CD4-positive, alpha-beta T cell treated with Interleukin-17A for 4 hours (primary cell): ENCODE measurements at regions not wholly inside any gene's neighbourhood (a gene's known extent, or its start where the extent isn't known, plus 50 kb on each side); places are given as distances from the start of the nearest gene placed in this dataset.

ENCODE experiments used
- DNase-seq: peaks from one replicate; pipeline ENCODE4 v3.0.0-alpha.2; 2020; ENCODE audit warnings: mixed read lengths

- no peak for DNase-seq
These were observed 73.9 kb upstream of the IFNG-AS1 start for GRCh38 chr12:67915335-67915851.

- DNase-seq, result no peak
These were observed 72.8 kb upstream of the IFNG-AS1 start for GRCh38 chr12:67916266-67916970.

- no peak for DNase-seq
These were observed 71.4 kb upstream of the IFNG-AS1 start for GRCh38 chr12:67917811-67918210.

- DNase-seq, result no peak
These were observed 70.8 kb upstream of the IFNG-AS1 start for GRCh38 chr12:67918441-67918840.

GRCh38 chr12:67919406-67919805 is 69.8 kb upstream of the IFNG-AS1 start:
- no peak for DNase-seq

- DNase-seq, result no peak
These were observed 68.8 kb upstream of the IFNG-AS1 start for GRCh38 chr12:67920413-67920812.

- no peak for DNase-seq
These were observed 68.0 kb upstream of the IFNG-AS1 start for GRCh38 chr12:67921286-67921685.

- no peak for DNase-seq
These were observed 67.0 kb upstream of the IFNG-AS1 start for GRCh38 chr12:67922245-67922644.

- DNase-seq, result no peak
These were observed 64.2 kb upstream of the IFNG-AS1 start for GRCh38 chr12:67925077-67925476.

GRCh38 chr12:67925552-67925951 is 63.7 kb upstream of the IFNG-AS1 start:
- DNase-seq, result no peak

GRCh38 chr12:67926063-67926462 is 63.2 kb upstream of the IFNG-AS1 start:
- no peak for DNase-seq

- DNase-seq, result no peak
These were observed 61.9 kb upstream of the IFNG-AS1 start for GRCh38 chr12:67927324-67927723.

- DNase-seq, result no peak
These were observed 61.4 kb upstream of the IFNG-AS1 start for GRCh38 chr12:67927815-67928214.

GRCh38 chr12:67928621-67929383 is 60.4 kb upstream of the IFNG-AS1 start:
- DNase-seq, result no peak

GRCh38 chr12:67929384-67929772 is 59.9 kb upstream of the IFNG-AS1 start:
- no peak for DNase-seq

GRCh38 chr12:67937822-67938221 is 51.4 kb upstream of the IFNG-AS1 start:
- DNase-seq, result peak; percentile 14
